MCF 10A (cell line): ENCODE measurements at regions not wholly inside any gene's neighbourhood (a gene's known extent, or its start where the extent isn't known, plus 50 kb on each side); places are given as distances from the start of the nearest gene placed in this dataset.

ENCODE experiments used
- BruUV-seq: library from RNA; stranded (reverse); fragments of 400-500 nt; replicated peaks from 2 replicates; lab custom pipeline; 2021; lab: Mats Ljungman, UMichigan
- CTCF ChIA-PET: fragments of 300-600 bp; sonication (Branson Sonifier 250); formaldehyde crosslinking; extraction: SDS; loops from one replicate; lab custom pipeline; 2021; ENCODE audit warnings: antibody characterized with exemption, inconsistent platforms; lab: Yijun Ruan, JAX
- POLR2A ChIA-PET: fragments of 300-600, 350-650 bp; sonication (Branson Sonifier 250); formaldehyde crosslinking; extraction: SDS; loops from one replicate; lab custom pipeline; 2020; ENCODE audit warnings: antibody characterized with exemption, inconsistent platforms; lab: Yijun Ruan, JAX
- DNase-seq: peaks from one replicate; pipeline ENCODE4 v3.0.0-alpha.2; 2018; ENCODE audit not compliant: unreplicated experiment
- H3K27ac Mint-ChIP-seq: one replicate; pipeline ENCODE4 v1.8.0; 2022; ENCODE audit warnings: mild to moderate bottlenecking, low read depth, mixed read lengths; ENCODE audit not compliant: unreplicated experiment
- H3K27me3 Mint-ChIP-seq: one replicate; pipeline ENCODE4 v1.8.0; 2022; ENCODE audit warnings: mixed read lengths; ENCODE audit not compliant: insufficient read depth, unreplicated experiment
- H3K36me3 Mint-ChIP-seq: one replicate; pipeline ENCODE4 v1.8.0; 2022; ENCODE audit warnings: mild to moderate bottlenecking, moderate library complexity, mixed read lengths; ENCODE audit not compliant: insufficient read depth, unreplicated experiment
- H3K4me1 Mint-ChIP-seq: one replicate; pipeline ENCODE4 v1.8.0; 2022; ENCODE audit warnings: mixed read lengths; ENCODE audit not compliant: insufficient read depth, unreplicated experiment
- H3K4me3 Mint-ChIP-seq: one replicate; pipeline ENCODE4 v1.8.0; 2022; ENCODE audit warnings: mild to moderate bottlenecking, moderate library complexity, mixed read lengths; ENCODE audit not compliant: unreplicated experiment
- H3K9me3 Mint-ChIP-seq: one replicate; pipeline ENCODE4 v1.8.0; 2022; ENCODE audit warnings: mixed read lengths; ENCODE audit not compliant: unreplicated experiment
- CTCF ChIP-seq: fragments of 200-600 bp; IDR thresholded peaks from one replicate; pipeline ENCODE4 v1.8.0; 2022; ENCODE audit warnings: antibody characterized with exemption, mild to moderate bottlenecking; ENCODE audit not compliant: unreplicated experiment
- intact Hi-C: fragments of 100-400 bp; cut with micrococcal nuclease; formaldehyde crosslinking; loops from 2 replicates; pipeline ENCODE4 v1.14.1; 2022

- Mint-ChIP-seq H3K4me1 (peaks cover 5% of the 10 kb centered on the region), H3K9me3 (no peaks in the 10 kb centered on the region), H3K27ac (no peak overlapping the region), H3K4me3 (no peak overlapping the region), H3K36me3 (no peaks in the 10 kb centered on the region), H3K27me3 (no peaks in the 10 kb centered on the region)
- intact Hi-C loops, result no loop called here
- TF ChIP-seq CTCF, result no peak
- DNase-seq, result no peak
- ChIA-PET CTCF (no interaction called here), POLR2A (no interaction called here)
- BruUV-seq, result no TSS peak
Observed at GRCh38 chr3:82020282-82020681, 258.8 kb upstream of the GBE1 start.

GRCh38 chr3:82015241-82015640, 253.8 kb upstream of the GBE1 start:
- intact Hi-C loops, result no loop called here
- CTCF ChIA-PET, result no interaction called here
- POLR2A ChIA-PET, result no interaction called here
- H3K4me3 Mint-ChIP-seq, result no peak overlapping the region
- DNase-seq, result no peak
- no peaks in the 10 kb centered on the region for H3K9me3 Mint-ChIP-seq
- no peaks in the 10 kb centered on the region for H3K36me3 Mint-ChIP-seq
- no peak for TF ChIP-seq CTCF
- no TSS peak for BruUV-seq
- H3K27me3 Mint-ChIP-seq, result no peaks in the 10 kb centered on the region
- no peak overlapping the region for H3K27ac Mint-ChIP-seq
- no peaks in the 10 kb centered on the region for H3K4me1 Mint-ChIP-seq

- BruUV-seq, result no TSS peak
- no peak for DNase-seq
- ChIA-PET CTCF (interaction anchor here (0.7 to 1.6 kb wide), 5 partner anchors 9 to 121 kb away, joined by 3 to 6 read pairs (median 5); no protein-coding TSS in a partner anchor), POLR2A (no interaction called here)
- Mint-ChIP-seq H3K27ac (no peak overlapping the region), H3K4me1 (no peaks in the 10 kb centered on the region), H3K4me3 (no peak overlapping the region), H3K9me3 (peaks cover 10% of the 10 kb centered on the region), H3K27me3 (no peaks in the 10 kb centered on the region), H3K36me3 (no peaks in the 10 kb centered on the region)
- TF ChIP-seq CTCF, result peak; percentile 9
- intact Hi-C loops, result no loop called here
Observed at GRCh38 chr3:82012775-82013174, 251.3 kb upstream of the GBE1 start.

GRCh38 chr3:82011336-82011735, 249.9 kb upstream of the GBE1 start:
- no peak for TF ChIP-seq CTCF
- H3K4me3 Mint-ChIP-seq, result no peak overlapping the region
- H3K27me3 Mint-ChIP-seq, result no peaks in the 10 kb centered on the region
- POLR2A ChIA-PET, result no interaction called here
- no peaks in the 10 kb centered on the region for H3K36me3 Mint-ChIP-seq
- intact Hi-C loops, result no loop called here
- peaks cover 10% of the 10 kb centered on the region for H3K9me3 Mint-ChIP-seq
- H3K27ac Mint-ChIP-seq, result no peak overlapping the region
- DNase-seq, result peak; percentile 45
- no TSS peak for BruUV-seq
- no peaks in the 10 kb centered on the region for H3K4me1 Mint-ChIP-seq
- CTCF ChIA-PET, result interaction anchor here (0.6 kb wide), 1 partner anchor 249 kb away, joined by 5 read pairs; no protein-coding TSS in a partner anchor
